ENCODE measurements at regions not wholly inside any gene's neighbourhood (a gene's known extent, or its start where the extent isn't known, plus 50 kb on each side); places are given as distances from the start of the nearest gene placed in this dataset.

- intact Hi-C loops (cut with micrococcal nuclease), result no loop called here
Measured at GRCh38 chr15:47824147-47824546, 106.8 kb downstream of the SEMA6D start.

- intact Hi-C loops (cut with micrococcal nuclease), result no loop called here
Measured at GRCh38 chr15:47829667-47830066, 112.4 kb downstream of the SEMA6D start.

- intact Hi-C loops (cut with micrococcal nuclease), result no loop called here
Measured at GRCh38 chr15:47834093-47834492, 116.8 kb downstream of the SEMA6D start.

GRCh38 chr15:47839233-47839825 lies 122.0 kb downstream of the SEMA6D start:
- intact Hi-C loops (cut with micrococcal nuclease), result no loop called here

- intact Hi-C loops (cut with micrococcal nuclease), result no loop called here
Measured at GRCh38 chr15:47843124-47843663, 125.9 kb downstream of the SEMA6D start.

GRCh38 chr15:47844437-47844836 lies 127.1 kb downstream of the SEMA6D start:
- intact Hi-C loops (cut with micrococcal nuclease), result no loop called here

- intact Hi-C loops (cut with micrococcal nuclease), result no loop called here
Measured at GRCh38 chr15:47846128-47846868, 129.0 kb downstream of the SEMA6D start.

- intact Hi-C loops (cut with micrococcal nuclease), result no loop called here
Measured at GRCh38 chr15:47846876-47847275, 129.6 kb downstream of the SEMA6D start.

- intact Hi-C loops (cut with micrococcal nuclease), result no loop called here
Measured at GRCh38 chr15:47856071-47856470, 138.8 kb downstream of the SEMA6D start.

GRCh38 chr15:47857014-47857775 lies 139.9 kb downstream of the SEMA6D start:
- intact Hi-C loops (cut with micrococcal nuclease), result no loop called here

- intact Hi-C loops (cut with micrococcal nuclease), result no loop called here
Measured at GRCh38 chr15:47857776-47858167, 140.5 kb downstream of the SEMA6D start.

GRCh38 chr15:47861111-47861903 lies 144.0 kb downstream of the SEMA6D start:
- intact Hi-C loops (cut with micrococcal nuclease), result no loop called here

- intact Hi-C loops (cut with micrococcal nuclease), result no loop called here
Measured at GRCh38 chr15:47862402-47862801, 145.1 kb downstream of the SEMA6D start.

- intact Hi-C loops (cut with micrococcal nuclease), result no loop called here
Measured at GRCh38 chr15:47866446-47866845, 149.1 kb downstream of the SEMA6D start.

GRCh38 chr15:47870300-47870955 lies 153.1 kb downstream of the SEMA6D start:
- intact Hi-C loops (cut with micrococcal nuclease), result no loop called here

- intact Hi-C loops (cut with micrococcal nuclease), result no loop called here
Measured at GRCh38 chr15:47870956-47871625, 153.8 kb downstream of the SEMA6D start.

GRCh38 chr15:47872208-47872607 lies 154.9 kb downstream of the SEMA6D start:
- intact Hi-C loops (cut with micrococcal nuclease), result no loop called here

- intact Hi-C loops (cut with micrococcal nuclease), result no loop called here
Measured at GRCh38 chr15:47872869-47873432, 155.6 kb downstream of the SEMA6D start.

- intact Hi-C loops (cut with micrococcal nuclease), result no loop called here
Measured at GRCh38 chr15:47876986-47877385, 159.7 kb downstream of the SEMA6D start.

GRCh38 chr15:47877836-47878235 lies 160.5 kb downstream of the SEMA6D start:
- intact Hi-C loops (cut with micrococcal nuclease), result no loop called here

Data from T-helper 2 cell treated with Interferon-gamma antibody and Interleukin-4, amounts not matched to agents 100 ng/mL and 5 ng/mL, for 36 hours (primary cell).